Neural cell (in vitro differentiated cells): ENCODE measurements at regions not wholly inside any gene's neighbourhood (a gene's known extent, or its start where the extent isn't known, plus 50 kb on each side); places are given as distances from the start of the nearest gene placed in this dataset.

Experiments
- CTCF ChIP-seq: fragments of 450-650 bp; IDR thresholded peaks from 2 replicates; pipeline ENCODE4 v1.5.1; 2014; ENCODE audit warnings: antibody characterized with exemption, mild to moderate bottlenecking, moderate library complexity; ENCODE audit not compliant: poor library complexity, severe bottlenecking
- EP300 ChIP-seq: fragments of 450-650 bp; conservative IDR thresholded peaks from 2 replicates; pipeline ENCODE4 v1.6.1; 2014; ENCODE audit warnings: antibody characterized with exemption, mild to moderate bottlenecking, moderate library complexity; ENCODE audit not compliant: poor library complexity, severe bottlenecking
- EZH2 ChIP-seq: fragments of 200-600, 300-800 bp; shearing (Covaris generic), sonication (generic); IDR thresholded peaks from 2 replicates; pipeline ENCODE4 v1.6.1; 2014; ENCODE audit warnings: antibody characterized with exemption, low read length, borderline replicate concordance, mild to moderate bottlenecking; ENCODE audit not compliant: insufficient read depth, poor library complexity, severe bottlenecking
- MXI1 ChIP-seq: fragments of 450-650 bp; conservative IDR thresholded peaks from 2 replicates; pipeline ENCODE4 v1.6.1; 2014; ENCODE audit warnings: antibody characterized with exemption, mild to moderate bottlenecking; ENCODE audit not compliant: poor library complexity, severe bottlenecking
- POLR2AphosphoS5 ChIP-seq: IDR thresholded peaks from 2 replicates; pipeline ENCODE4 v1.6.1; 2012
- RAD21 ChIP-seq: fragments of 450-650 bp; conservative IDR thresholded peaks from 2 replicates; pipeline ENCODE4 v1.6.1; 2014; ENCODE audit warnings: antibody characterized with exemption, mild to moderate bottlenecking, moderate library complexity
- REST ChIP-seq: IDR thresholded peaks from 2 replicates; pipeline ENCODE4 v1.6.1; 2012; ENCODE audit warnings: borderline replicate concordance
- SMC3 ChIP-seq: fragments of 450-650 bp; conservative IDR thresholded peaks from 2 replicates; pipeline ENCODE4 v1.6.1; 2014; ENCODE audit warnings: antibody characterized with exemption, mild to moderate bottlenecking, moderate library complexity; ENCODE audit not compliant: poor library complexity
- TAF1 ChIP-seq: IDR thresholded peaks from 2 replicates; pipeline ENCODE4 v1.6.1; 2012; ENCODE audit warnings: low read depth

GRCh38 chr5:124561451-124561850 is 185.0 kb downstream of the ZNF608 start:
- TF ChIP-seq TAF1: no peak
- TF ChIP-seq CTCF: no peak
- no peak for TF ChIP-seq EZH2
- no peak for TF ChIP-seq SMC3
- no peak for TF ChIP-seq POLR2AphosphoS5
- TF ChIP-seq EP300: no peak
- no peak for TF ChIP-seq REST
- no peak for TF ChIP-seq MXI1
- TF ChIP-seq RAD21: no peak
